HFFc6 (cell line): ENCODE measurements at regions not wholly inside any gene's neighbourhood (a gene's known extent, or its start where the extent isn't known, plus 50 kb on each side); places are given as distances from the start of the nearest gene placed in this dataset.

ENCODE experiments used
- DNase-seq: peaks from one replicate; pipeline ENCODE4 v3.0.0-alpha.2; 2018
- H3K27ac Mint-ChIP-seq: 2 replicates; pipeline ENCODE4 v1.8.0; 2020; ENCODE audit warnings: mild to moderate bottlenecking, mixed read lengths
- H3K27me3 Mint-ChIP-seq: 2 replicates; pipeline ENCODE4 v1.8.0; 2021; ENCODE audit warnings: mild to moderate bottlenecking, moderate library complexity, mixed read lengths; ENCODE audit not compliant: insufficient read depth
- H3K36me3 Mint-ChIP-seq: 2 replicates; pipeline ENCODE4 v1.8.0; 2021; ENCODE audit warnings: low read depth, mixed read lengths
- H3K4me1 Mint-ChIP-seq: 2 replicates; pipeline ENCODE4 v1.8.0; 2020; ENCODE audit warnings: low read depth, mixed read lengths
- H3K4me3 Mint-ChIP-seq: 2 replicates; pipeline ENCODE4 v1.8.0; 2020; ENCODE audit warnings: mild to moderate bottlenecking, moderate library complexity, mixed read lengths
- H3K9me3 Mint-ChIP-seq: 2 replicates; pipeline ENCODE4 v1.8.0; 2020; ENCODE audit warnings: mild to moderate bottlenecking, mixed read lengths
- TF ChIP-seq, protein P1 (sequence below): fragments of 200-600 bp; sonication (generic); IDR thresholded peaks from 2 replicates; pipeline ENCODE4 v1.5.0; 2021; ENCODE audit warnings: antibody characterized with exemption, mild to moderate bottlenecking

GRCh38 chr9:78502566-78502965 lies 205.6 kb downstream of the PSAT1 start:
- TF ChIP-seq, protein P1, sequence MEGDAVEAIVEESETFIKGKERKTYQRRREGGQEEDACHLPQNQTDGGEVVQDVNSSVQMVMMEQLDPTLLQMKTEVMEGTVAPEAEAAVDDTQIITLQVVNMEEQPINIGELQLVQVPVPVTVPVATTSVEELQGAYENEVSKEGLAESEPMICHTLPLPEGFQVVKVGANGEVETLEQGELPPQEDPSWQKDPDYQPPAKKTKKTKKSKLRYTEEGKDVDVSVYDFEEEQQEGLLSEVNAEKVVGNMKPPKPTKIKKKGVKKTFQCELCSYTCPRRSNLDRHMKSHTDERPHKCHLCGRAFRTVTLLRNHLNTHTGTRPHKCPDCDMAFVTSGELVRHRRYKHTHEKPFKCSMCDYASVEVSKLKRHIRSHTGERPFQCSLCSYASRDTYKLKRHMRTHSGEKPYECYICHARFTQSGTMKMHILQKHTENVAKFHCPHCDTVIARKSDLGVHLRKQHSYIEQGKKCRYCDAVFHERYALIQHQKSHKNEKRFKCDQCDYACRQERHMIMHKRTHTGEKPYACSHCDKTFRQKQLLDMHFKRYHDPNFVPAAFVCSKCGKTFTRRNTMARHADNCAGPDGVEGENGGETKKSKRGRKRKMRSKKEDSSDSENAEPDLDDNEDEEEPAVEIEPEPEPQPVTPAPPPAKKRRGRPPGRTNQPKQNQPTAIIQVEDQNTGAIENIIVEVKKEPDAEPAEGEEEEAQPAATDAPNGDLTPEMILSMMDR, result no peak
- no peaks in the 10 kb centered on the region for H3K4me1 Mint-ChIP-seq
- no peaks in the 10 kb centered on the region for H3K36me3 Mint-ChIP-seq
- H3K9me3 Mint-ChIP-seq, result no peaks in the 10 kb centered on the region
- H3K27me3 Mint-ChIP-seq, result peaks cover 16% of the 10 kb centered on the region
- no peak overlapping the region for H3K4me3 Mint-ChIP-seq
- DNase-seq, result no peak
- no peak overlapping the region for H3K27ac Mint-ChIP-seq

GRCh38 chr9:78505546-78505945 lies 208.6 kb downstream of the PSAT1 start:
- DNase-seq, result no peak
- no peak overlapping the region for H3K4me3 Mint-ChIP-seq
- TF ChIP-seq, protein P1, result no peak
- H3K9me3 Mint-ChIP-seq, result no peaks in the 10 kb centered on the region
- H3K36me3 Mint-ChIP-seq, result no peaks in the 10 kb centered on the region
- H3K4me1 Mint-ChIP-seq, result no peaks in the 10 kb centered on the region
- H3K27me3 Mint-ChIP-seq, result peaks cover 24% of the 10 kb centered on the region
- no peak overlapping the region for H3K27ac Mint-ChIP-seq

DNA sequence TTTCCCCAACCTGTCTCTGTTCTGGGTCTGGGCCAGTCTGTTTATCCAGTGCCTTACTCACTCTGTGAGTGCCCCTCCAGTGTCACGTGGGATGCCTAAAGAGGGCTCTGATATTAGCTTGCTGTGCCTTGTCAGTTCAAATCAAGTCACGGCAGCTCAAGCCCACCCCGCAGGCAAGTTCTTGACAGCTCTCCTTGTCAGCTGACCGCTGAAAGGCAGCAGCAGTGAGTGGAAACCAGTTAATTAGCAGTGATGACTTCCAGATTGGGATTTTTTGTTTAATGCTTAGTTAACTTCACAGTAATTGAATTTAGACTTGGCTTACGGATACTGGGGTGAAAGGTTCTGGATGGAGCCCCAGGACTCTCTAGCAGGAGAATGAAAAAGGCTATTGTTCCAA lies 210.1 kb downstream of the PSAT1 start:
- DNase-seq, result no peak
- peaks cover 26% of the 10 kb centered on the region for H3K27me3 Mint-ChIP-seq
- no peaks in the 10 kb centered on the region for H3K36me3 Mint-ChIP-seq
- no peak overlapping the region for H3K4me3 Mint-ChIP-seq
- H3K9me3 Mint-ChIP-seq, result no peaks in the 10 kb centered on the region
- H3K4me1 Mint-ChIP-seq, result no peaks in the 10 kb centered on the region
- TF ChIP-seq, protein P1, result no peak
- no peak overlapping the region for H3K27ac Mint-ChIP-seq

- H3K9me3 Mint-ChIP-seq, result 0 out of 2 replicates have a peak, but pooled peaks cover 3% of the 10 kb centered on the region
- DNase-seq, result no peak
- H3K4me1 Mint-ChIP-seq, result no peaks in the 10 kb centered on the region
- no peaks in the 10 kb centered on the region; the same call in 1 of the 2 replicates for H3K36me3 Mint-ChIP-seq
- peaks cover 25% of the 10 kb centered on the region for H3K27me3 Mint-ChIP-seq
- no peak overlapping the region for H3K4me3 Mint-ChIP-seq
- H3K27ac Mint-ChIP-seq, result no peak overlapping the region
- TF ChIP-seq, protein P1, result no peak
Observed at GRCh38 chr9:78510035-78510434, 213.1 kb downstream of the PSAT1 start.

DNA sequence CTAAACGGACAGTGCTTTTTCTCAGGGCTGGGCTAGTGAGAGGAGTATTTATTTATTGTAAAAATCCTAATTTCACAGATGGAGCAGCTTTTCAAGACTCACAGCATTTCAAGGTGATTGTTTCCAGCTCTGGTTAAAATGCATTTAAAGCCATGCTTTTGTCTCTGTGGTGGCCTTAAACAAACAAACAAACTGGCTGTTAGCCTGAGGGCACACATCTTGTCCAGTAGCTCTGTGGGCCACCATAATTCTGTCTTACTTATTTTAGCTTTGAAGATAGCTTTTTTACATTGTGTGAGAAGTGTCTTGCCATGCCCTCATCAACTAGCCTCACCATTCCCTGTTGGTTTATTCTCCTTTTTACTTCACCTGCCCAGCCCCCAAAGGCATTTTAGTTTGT lies 218.2 kb downstream of the PSAT1 start:
- no peak for DNase-seq
- Mint-ChIP-seq H3K27ac (no peak overlapping the region), H3K27me3 (peaks cover 15% of the 10 kb centered on the region; the same call in 1 of the 2 replicates), H3K4me1 (no peaks in the 10 kb centered on the region), H3K9me3 (peaks cover 13% of the 10 kb centered on the region), H3K36me3 (peaks cover 3% of the 10 kb centered on the region; the same call in 1 of the 2 replicates), H3K4me3 (no peak overlapping the region)
- TF ChIP-seq, protein P1, result no peak

DNA sequence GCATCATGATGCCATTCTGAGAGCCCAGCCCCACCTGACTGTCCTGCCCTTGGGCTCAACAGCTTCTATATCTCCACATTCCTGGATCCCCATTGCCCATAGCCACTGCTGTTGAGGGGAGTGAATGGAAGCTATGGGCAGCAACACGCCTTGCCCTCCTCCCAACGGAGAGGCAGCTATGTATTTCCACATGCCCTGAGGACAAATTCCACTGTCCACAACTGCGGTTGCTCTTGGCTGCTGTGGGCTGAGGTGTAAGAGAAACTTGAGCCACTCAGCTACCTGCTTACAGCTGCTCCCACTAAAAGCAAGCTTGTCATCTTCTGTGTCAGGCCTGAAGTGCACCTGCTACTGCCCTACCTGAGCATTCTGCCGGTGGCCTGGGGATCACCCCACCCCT lies 222.9 kb downstream of the PSAT1 start:
- DNase-seq, result no peak
- Mint-ChIP-seq H3K27me3 (peaks cover 11% of the 10 kb centered on the region; the same call in 1 of the 2 replicates), H3K9me3 (peaks cover 28% of the 10 kb centered on the region), H3K27ac (no peak overlapping the region), H3K4me1 (no peaks in the 10 kb centered on the region), H3K4me3 (no peak overlapping the region), H3K36me3 (peaks cover 20% of the 10 kb centered on the region)
- TF ChIP-seq, protein P1, result no peak
